Nucleus accumbens (tissue), 56 donors: ENCODE measurements at regions not wholly inside any gene's neighbourhood (a gene's known extent, or its start where the extent isn't known, plus 50 kb on each side); places are given as distances from the start of the nearest gene placed in this dataset.

Experiments used
- DNase-seq, 56 donors: peaks; one replicate each; lab custom pipeline; 2025; lab: John Stamatoyannopoulos, UW

DNA sequence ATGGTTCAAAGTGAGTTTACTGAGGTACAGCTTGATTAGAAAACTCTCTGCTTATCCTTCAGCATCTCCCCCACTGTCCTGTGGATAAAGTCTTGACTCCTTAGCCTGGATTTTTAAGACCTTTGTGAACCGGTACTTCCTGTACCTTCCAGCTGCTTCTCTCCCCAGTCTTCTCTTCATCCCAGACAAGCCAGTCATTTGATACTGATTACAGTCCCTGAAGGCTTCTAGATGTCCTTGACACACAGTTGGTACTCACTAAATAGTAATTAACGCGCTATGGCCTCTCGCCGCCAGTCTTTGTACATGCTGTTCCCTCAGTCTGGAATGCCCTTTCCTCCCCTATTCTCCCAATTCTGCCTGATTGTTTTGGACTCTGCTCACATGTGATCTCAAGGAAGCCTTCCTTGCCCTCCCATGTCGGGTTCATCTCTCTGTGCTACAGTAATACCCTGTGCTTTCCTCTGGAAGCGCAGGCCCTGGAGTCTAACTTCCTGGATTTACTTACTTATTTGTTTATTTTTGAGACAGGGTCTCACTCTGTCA is 50.6 kb upstream of the PTGR2 start:
- no peak for DNase-seq

DNA sequence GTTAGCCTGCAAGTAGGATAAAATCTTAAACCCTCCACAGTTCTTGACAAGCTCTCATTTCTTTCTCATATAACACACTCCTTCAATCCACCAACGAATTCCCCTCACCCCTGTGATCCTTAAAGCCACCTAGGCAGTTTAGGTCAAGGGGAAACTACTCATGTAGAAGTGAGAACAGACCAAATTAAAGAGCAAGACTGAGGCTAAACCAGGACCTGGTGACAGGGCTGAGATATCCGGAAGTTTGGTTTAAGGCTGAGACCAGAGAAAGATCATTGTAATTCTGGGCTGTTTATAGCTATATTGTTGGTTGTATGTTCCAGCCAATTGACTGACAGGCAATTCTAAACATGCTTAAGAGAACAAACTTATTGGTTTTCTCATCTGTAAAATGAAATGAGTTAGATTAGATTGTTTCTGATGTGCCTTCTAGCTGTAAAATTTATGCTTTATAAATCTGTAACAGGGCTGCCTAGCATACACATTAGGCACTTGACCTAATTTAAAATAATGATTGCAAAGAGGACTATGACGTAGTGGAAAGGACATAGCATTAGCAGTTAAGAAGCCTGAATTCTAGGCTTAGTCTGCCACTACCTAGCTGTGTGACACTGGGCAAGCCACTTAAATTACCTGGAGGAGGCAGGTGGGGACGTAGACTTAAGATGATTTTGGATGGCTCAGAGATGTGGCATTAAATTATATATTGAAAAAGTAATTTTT is 53.9 kb upstream of the PTGR2 start:
- no peak for DNase-seq

DNA sequence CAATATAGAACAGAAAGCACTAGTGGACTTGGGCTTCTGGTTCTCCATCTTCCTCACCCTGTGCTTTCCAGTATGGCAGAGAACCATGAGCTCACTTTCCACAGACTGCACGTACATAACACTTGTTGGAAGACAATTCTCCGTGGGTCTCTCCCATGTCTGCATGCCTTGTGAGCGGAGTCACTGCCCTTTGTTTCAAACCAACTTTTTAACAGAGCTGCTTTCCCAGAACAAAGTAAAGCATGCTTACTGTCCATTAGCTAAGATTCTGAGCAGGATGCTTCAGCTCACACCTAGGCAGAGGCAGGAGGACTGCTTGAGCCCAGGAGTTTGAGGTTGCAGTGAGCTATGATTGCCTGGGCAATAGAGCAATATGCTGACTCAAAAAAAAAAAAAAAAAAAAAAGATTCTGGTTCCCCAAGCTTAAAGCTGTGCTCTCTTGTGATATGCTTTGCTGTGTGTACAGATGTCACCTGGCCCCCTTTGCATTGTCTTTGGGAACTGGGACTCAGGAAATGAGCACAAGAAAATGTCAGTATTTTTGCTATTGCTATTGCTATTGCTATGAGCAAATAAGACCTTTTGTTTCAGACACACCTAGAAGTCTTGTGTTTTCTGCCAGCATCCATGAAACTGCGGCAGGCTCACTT is 54.6 kb upstream of the PTGR2 start:
- no peak for DNase-seq

DNA sequence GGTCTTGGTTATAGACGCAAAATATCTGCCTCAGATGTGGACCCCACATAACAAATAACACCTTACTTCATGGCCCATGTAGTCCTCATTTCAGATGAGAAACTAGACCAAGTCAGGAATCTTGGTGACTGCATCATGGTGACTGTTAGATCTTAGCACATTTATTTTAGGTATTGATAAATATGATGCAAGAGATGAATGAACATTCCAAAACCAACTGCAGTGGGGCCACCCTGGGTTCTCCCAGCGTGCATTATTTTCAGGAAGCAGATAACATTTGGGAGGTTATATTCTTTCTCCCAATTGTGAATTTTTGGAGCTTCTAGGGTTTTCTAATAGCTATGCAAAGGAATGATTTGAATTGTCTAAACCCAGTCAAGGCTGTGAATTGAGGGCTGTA is 55.2 kb upstream of the PTGR2 start:
- no peak for DNase-seq

DNA sequence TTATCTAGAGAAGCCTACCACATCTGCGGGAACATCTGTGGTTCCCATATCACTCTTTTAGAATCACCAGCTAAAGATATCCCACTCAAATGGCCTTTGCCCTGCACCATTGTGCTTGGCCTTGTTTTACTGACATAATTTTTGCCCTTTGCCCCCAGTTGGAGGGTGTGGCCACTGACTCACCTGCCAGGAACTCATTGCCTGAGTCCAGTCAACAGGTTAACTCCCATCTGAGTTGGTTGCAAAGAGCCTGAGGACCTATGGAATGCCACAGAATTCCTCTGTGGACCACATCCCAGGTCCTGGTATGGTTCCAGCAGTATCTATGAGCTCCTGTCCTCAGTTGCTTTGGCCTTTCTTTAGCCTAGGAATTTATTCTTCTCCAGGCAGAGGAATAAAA is 55.7 kb upstream of the PTGR2 start:
- DNase-seq, result no peak

DNA sequence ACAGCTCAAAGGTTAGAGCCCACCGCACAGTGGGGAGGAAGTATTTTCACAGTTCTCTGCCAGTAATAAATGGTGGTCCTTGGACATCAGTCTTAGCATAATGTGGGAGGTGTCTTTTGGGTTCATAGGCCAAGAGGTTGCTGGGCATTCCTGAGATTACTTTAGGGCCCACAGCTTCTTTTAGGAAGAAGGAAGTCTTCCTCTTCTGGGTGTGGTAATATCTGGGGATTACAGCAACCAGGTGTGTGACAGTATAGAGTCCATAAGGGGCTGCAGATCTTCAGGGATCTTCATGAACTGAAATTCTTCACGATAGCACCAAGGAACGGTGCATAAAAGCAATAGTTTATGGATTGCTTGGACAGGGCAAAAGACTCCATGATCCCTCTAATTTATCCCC is 56.2 kb upstream of the PTGR2 start:
- no peak for DNase-seq

DNA sequence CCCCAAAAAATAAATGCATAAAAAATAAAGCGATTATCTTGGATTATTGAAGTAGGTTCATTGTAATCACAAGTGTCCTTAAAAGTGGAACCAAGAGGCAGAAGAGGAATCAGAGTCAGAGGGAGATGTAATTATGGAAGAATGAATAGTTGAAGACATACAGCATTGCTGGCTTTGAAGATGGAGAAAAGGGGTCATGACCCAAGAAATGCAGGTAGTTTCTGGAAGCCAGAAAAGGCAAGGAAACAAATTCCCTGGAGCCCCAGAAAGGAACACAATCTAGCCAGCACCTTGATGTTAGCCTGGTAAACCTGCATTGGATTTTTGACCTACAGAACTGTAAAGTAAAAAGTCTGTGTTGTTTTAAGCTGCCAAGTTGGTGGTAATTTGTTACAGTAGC is 57.5 kb upstream of the PTGR2 start:
- DNase-seq, result no peak

DNA sequence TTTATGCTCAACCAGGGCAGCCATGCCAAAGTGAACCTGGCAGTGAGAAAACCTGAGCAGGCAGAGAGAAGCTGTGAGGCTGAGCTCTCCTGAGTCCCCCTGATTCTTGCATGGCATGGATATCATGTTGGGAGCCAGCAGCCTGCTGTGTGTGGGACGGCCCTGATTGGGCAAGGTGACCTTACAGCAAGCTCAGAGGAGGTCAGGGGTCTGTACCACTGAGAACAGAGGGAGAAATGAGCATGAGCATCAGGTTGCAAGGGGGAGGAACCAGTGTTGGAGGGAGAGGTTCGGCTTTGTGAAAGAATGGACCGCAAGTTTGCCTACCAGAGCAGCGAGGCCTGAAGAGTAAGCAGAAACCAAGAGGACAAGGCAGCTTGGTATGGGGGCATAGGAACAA is 59.1 kb upstream of the PTGR2 start:
- DNase-seq, result no peak

DNA sequence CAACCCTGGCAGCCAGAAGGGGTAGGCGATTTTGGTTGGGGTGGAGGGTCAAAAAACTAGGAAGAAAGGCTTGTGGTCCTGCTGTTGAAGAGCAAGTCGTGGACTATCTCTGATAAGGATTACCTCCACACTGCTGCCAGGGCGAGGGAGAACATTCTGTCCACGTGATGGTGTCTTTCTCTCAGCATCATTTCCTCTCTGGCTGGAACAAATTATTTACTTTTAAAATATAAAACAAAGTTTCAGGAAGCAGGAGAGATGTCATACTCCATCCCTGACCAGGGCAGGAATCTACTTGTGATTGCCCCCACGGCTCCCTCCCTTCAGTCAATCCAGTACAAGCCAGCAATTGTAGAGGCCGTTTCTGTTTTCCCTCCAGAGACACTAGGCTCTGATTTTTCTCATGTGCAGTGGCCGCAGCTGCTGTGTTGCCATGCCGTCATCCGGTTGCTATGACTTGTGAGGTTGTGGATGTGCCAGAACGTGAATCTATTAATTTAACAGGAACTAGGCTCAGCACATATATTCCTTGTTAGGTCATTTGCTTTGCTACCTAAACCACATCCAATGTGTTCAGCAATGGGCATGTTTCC is 61.5 kb upstream of the PTGR2 start:
- DNase-seq, result peak in 52 of 56 donors; percentile 16 to 92 (median 72)

DNA sequence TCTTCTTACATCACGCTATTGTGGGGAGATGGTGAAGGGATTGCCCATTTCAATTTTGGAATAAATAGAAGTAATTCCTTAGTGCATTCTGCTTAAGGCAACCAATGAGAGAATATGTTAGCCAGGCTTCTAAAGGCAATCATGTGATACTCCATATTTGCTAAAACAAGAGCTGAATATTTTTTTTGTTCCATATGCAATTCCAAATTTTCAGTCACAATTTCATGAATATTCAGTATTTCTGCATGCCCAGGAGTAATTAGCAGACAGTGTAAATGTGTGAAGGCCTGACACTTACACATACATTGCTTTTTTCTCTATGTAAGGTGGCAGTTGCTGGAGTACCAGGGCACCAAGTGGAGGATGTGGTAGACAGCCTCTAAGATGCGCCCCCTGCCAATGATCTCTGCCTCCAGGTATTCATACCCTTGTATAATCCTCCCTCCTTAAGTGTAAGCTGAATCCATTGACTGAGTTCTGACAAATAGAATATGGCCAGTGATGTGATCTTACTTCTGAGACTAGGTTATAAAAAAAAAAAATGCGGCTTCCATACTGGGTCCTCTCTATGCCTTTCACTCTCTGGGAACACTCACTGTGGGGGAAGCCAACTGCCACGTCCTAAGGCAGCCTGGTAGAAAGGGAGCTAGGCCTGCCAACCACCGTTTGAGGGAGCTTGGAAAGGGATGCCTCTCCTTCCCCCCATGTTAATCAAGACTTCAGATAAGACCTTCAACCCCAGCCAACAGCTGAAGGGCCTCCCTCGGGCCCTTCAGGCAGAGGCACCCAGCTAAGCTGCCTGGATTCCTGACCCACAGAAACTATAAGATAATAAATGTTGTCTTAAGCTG is 62.7 kb upstream of the PTGR2 start:
- peak in 3 of 56 donors; percentile 13 to 45 (median 24) for DNase-seq

DNA sequence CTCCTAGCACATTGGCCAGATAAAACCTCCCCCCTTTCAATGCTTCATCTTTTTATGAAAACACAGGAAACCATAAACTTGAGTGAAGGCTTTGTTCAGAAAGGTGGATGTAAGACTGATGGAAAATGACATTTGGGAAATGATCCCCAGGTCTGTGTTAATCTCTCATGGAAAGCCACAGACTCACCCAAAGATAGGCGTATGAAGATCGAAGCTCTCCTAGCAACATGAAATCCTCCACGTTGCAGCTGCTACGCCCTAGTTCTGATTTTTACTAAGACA is 63.4 kb upstream of the PTGR2 start:
- DNase-seq, result peak in 1 of 56 donors; percentile 29

DNA sequence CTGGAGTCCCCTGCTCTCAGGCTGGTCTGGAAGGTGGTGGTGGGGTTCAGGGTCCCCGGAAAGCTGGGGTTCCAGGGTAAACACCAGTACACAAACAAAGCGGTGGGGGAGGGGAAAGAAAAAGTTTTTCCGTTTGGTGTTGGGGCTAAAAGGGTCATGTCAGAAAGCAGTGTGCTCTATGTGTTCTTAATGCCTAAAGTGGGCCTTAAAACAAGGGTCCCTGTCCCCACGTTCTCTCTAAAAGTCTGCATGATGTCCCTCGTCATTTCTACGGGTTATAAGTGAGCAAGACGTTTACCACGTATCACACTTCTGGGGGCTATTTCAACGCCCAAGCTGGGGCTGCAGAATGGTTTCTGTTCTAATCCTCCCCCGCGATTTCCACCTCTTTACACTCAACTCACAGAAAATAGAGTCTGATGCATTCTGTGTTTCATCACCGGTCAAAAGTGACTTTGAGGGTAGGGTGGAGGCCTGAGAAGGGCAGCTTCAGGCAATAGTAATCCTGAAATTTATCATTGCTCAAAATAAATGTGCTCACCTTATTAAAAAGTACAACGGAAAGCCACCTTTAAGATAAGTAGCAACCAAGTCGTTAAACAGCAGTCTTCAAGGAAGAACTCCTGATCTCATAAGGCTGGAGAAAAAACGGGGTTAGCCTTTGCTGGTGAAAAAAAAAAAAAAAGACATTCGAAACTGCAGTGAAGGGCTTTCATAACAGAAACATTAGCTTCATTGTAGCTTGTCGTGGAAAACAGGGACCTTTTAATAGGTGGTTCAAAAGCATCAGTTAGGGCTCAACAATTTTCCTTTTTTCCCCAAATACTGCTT is 63.9 kb upstream of the PTGR2 start:
- peak in 6 of 56 donors; percentile 37 to 71 (median 46) for DNase-seq

DNA sequence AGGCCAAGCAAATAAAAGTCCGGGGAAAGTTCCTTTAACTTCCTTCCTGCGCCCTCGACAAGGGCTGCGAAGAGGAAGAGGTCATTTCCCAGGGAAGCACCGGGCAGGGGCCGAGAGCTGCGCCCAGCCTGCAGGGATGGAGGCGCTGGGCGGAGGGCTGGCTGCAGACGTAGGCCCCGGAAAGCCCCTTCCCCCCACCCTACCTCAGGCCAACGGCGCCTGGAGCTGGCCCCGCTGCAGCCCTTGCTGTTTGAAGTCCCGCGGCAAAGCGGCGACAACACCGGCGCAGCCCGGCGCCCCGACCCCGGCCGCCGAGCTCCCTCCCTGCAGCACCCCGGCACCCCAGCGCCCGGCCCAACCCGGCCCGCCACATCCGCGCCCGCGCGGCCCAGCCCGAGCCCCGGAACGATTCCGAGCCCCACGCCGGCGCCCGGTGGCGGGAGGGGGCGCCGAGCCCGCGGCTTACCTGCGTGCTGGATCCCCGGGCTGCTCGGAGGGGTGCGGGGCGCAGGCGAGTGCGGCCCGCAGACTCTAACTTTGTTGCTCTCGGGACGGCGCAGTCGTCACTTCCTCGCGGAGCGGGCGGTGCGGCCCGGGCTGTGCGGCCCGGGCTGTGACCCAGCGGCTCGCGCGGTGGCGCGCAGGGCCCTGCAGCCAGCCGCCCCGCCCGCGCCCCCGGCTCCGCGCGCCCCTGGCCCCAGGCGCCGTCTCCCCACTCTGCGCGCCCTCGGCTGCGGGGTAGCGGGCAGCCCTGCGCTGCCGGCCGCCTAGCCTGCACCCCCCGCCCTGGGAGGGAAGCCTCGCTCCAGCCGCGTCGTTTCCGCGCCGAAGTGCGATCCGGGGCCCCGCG is 64.8 kb upstream of the PTGR2 start:
- peak in 48 of 56 donors; percentile 15 to 84 (median 60) for DNase-seq

DNA sequence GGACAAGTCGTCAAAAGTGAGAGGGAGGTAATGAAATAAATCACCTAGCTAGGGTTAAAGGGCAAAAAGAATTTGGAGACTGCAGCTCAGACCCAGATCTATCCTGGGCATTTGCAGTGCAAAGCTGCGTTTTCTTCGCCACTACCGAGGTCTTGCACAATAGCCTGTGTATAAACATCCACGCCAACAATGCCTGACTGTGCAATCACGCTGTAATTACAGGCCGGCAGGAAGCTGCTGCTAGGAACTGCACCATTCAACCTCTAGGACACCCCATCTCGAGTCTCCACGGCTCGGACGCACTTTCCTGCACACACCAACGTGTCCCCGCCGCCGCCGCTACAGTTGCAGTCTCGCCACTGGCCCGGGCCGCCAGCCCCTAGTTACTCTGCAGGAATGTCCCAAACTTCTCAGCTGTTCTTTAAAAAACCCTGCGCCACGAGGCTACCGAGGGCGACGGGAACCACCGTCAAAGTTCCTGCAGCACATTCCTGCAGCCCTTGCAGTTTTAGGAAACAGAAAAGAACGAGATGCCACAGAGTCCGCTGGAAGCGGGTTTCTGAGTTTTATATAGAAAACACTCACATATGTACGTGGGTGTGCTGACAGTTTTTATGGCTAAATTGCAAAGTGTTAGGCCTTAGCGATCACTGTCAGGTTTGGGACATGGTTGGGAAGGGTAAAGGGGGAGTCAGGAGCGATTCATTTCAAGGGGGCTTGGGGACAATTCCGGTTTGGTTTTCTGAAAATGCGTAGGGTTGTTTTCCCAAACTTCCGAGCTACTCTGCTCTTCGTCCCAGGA is 65.6 kb upstream of the PTGR2 start:
- peak in 46 of 56 donors; percentile 16 to 70 (median 44) for DNase-seq

DNA sequence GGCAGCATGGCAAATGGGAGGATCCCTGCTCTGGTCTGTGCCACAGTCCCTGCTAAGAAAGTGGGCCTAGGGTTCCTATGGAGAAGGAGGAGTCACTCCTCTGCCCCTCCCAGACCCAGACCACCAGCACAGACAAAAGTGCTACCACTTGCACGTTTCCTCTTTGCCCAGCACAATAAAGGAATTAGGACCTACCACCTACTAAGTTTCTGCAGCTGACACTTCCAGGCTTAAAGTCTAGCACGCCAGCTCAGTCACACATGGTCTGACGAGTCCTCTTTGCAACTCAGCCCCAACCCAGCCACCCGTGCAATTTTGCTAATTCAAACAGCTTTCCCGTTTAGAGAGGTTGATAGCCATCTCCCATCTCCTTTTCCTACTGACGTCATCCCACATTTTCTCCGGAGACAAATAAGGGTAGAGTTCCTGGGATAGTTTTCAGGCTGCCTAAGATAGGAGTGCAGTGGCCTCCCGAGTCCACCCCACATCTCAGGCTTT is 66.2 kb upstream of the PTGR2 start:
- no peak for DNase-seq

DNA sequence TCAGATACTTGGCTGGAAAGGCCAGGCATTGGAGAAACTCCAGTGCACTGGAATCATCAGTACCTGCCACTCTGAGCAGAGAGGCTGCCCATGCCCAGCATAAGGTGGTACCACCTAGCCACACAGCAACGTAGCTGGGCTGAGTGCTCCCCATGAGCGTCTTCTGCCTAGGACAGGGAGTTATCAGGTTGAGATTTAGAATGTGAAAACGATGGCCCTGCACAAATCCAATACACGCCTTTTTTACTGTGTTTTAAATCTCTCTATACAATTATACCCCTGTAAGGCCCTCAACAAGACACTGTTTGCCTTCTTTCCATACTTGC is 66.7 kb upstream of the PTGR2 start:
- DNase-seq, result no peak

DNA sequence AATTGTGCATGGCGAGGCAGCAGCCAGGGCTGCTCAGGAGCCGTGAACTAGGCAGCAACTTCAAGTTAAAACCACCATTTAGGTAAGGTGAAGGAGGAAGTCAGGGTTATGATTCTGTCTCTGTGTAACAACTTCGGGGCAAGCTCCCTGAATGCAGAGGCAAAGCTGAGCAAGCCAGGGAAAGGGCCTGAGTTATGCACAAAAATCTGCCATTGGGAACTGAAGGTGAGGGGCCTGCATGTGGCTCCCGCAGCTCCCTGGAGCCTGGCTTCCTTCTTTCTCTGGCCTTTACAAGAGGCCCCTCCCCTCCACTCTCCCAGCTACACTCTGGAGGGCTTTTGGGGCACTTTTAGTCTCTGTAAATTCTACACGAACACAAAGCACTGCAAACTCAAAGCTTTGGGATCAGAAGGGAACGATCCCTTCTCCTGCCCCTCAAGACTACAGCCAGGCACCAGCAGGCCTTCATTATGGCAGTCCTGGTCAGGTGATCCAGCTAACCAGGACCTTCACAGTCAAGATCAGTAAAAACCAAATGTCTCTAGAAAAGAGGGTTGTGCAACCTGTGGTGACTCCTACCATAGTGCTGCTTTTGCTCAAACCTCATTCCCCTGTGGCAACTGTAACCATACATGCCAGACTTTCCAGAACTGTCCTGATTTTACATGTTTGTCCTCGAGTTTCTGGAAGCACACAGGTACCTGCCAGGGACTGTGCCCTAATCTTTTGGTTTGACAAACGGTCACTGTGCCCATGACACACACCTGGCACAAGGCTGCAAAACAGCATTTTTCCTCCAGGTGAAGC is 67.2 kb upstream of the PTGR2 start:
- peak in 1 of 56 donors; percentile 13 for DNase-seq
